Pancreas (tissue), 10 donors: ENCODE measurements at regions not wholly inside any gene's neighbourhood (a gene's known extent, or its start where the extent isn't known, plus 50 kb on each side); places are given as distances from the start of the nearest gene placed in this dataset.
"Not testable (repeated sequence)": the region's sequence is repeated elsewhere in the genome, so short reads cannot be mapped to it uniquely, and the experiment has no call there.

Experiments used
- ATAC-seq, 4 donors: fragments of 200-7000 bp; cut with Tn5 transposase; one replicate each; pipeline versions ENCODE4 v1.8.0 to v1.9.1; 2020; ENCODE audit warnings: mild to moderate bottlenecking in 4 of 4, moderate library complexity in 4 of 4
- DNase-seq, 6 donors: peaks; one replicate each; pipeline ENCODE4 v3.0.0-alpha.2; 2020
- FAIRE-seq: peaks from 2 replicates; lab custom pipeline; 2012; peaks lifted over from hg19 to GRCh38; lab: Jason Lieb, UNC
- H3K27ac ChIP-seq, 4 donors: fragments of 200-600 bp; sonication (generic); 1 replicate in 3 of 4; 2 replicates in 1 of 4; pipeline versions ENCODE4 v1.5.0 to v1.8.0; 2020
- H3K27me3 ChIP-seq, 4 donors: fragments of 200-600 bp; one replicate each; pipeline ENCODE4 v1.8.0; 2021
- H3K36me3 ChIP-seq, 3 donors: fragments of 200-600 bp; sonication (generic) in 1 of 3; one replicate each; pipeline versions ENCODE4 v1.5.0 to v1.8.0; 2020 to 2021
- H3K4me1 ChIP-seq, 3 donors: fragments of 200-600 bp; one replicate each; pipeline ENCODE4 v1.8.0; 2021
- H3K4me3 ChIP-seq, 4 donors: fragments of 200-600 bp; sonication (generic) in 2 of 4; one replicate each; pipeline versions ENCODE4 v1.5.0 to v1.8.0; 2020 to 2021
- H3K9me3 ChIP-seq, 4 donors: fragments of 200-600 bp; one replicate each; pipeline ENCODE4 v1.8.0; 2021
- CTCF ChIP-seq, 4 donors: fragments of 200-600 bp; sonication (generic) in 3 of 4; IDR thresholded peaks; one replicate each; pipeline versions ENCODE4 v1.5.0 to v1.8.0; 2021; ENCODE audit warnings: antibody characterized with exemption in 4 of 4
- WGBS, 2 donors: extraction: QIAGEN DNeasy Blood & Tissue Kit; methylation state at CpG; one replicate each; pipeline ENCODE4 v1.1.7; 2013; 5-methylcytosine and 5-hydroxymethylcytosine counted together
- intact Hi-C, 3 donors: fragments of 100-400 bp; cut with DNase I; formaldehyde crosslinking; loops; one replicate each; pipeline versions ENCODE4 v1.11.1 to v1.14.2; 2022
- donor health status: healthy with polysubstance abuse.
- donor health status: DM: no; HTN: no; CAD: no; lungs with moderate emphysema.
- donor health status: DM: no; HTN: no; CAD: no.
- donor health status: control.
- donor health status: control.
- donor health status: Bipolar disorder and iron deficiency.
- donor health status: DM: yes; HTN: yes; CAD: no.
- donor health status: DM: no; HTN: no; CAD: no.
- donor health status: DM: no; HTN: no; CAD: no.
- donor health status: DM: yes; HTN: yes; CAD: no.

DNA sequence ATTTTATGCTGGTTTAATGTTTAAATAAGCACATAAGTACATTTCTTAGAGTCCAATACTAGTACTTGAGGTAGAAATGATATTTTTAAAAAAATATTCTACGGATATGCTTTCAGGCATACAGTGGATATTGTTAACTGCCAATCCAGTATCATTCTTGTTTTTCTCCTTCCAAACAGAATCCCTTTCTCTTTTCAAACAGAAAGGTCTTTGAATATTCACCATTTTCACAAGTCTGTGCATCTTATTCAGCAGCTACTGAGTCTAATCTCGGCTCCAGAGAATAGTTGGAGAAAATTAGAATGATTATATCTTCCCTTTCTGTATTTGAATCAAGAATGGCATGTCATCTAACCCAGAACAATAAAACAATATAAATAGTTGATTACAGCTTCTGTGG is 174.5 kb downstream of the GOLGA6L6 start:
- no peak for FAIRE-seq
- 26 to 48% methylated on average over 2 of the region's 2 CpGs for WGBS, 2 donors

GRCh38 chr15:20363591-20363990 is 178.0 kb downstream of the GOLGA6L6 start:
- H3K27ac ChIP-seq, ATAC-seq, H3K9me3 ChIP-seq, intact Hi-C loops, H3K36me3 ChIP-seq, DNase-seq, H3K4me3 ChIP-seq, H3K4me1 ChIP-seq, FAIRE-seq: not testable (repeated sequence)
- WGBS, 2 donors: 44 to 62% methylated on average over 5 of the region's 5 CpGs
- H3K27me3 ChIP-seq: peaks cover 0 to 10% (median 0%) of the 10 kb centered on the region in 4 donors

More for the DNA sequence above, 174.5 kb downstream of the GOLGA6L6 start:
- no peaks in the 10 kb centered on the region for H3K36me3 ChIP-seq
- no peak for TF ChIP-seq CTCF (IDR thresholded peaks at IDR 0.05)
- intact Hi-C loops: no loop called here
- H3K27ac ChIP-seq: no peak overlapping the region
- ATAC-seq (no peak), DNase-seq (no peak)
- no peaks in the 10 kb centered on the region for H3K9me3 ChIP-seq
- no peak overlapping the region for H3K4me3 ChIP-seq
- peaks cover 0 to 10% (median 0%) of the 10 kb centered on the region in 4 donors for H3K27me3 ChIP-seq
- no peaks in the 10 kb centered on the region for H3K4me1 ChIP-seq

DNA sequence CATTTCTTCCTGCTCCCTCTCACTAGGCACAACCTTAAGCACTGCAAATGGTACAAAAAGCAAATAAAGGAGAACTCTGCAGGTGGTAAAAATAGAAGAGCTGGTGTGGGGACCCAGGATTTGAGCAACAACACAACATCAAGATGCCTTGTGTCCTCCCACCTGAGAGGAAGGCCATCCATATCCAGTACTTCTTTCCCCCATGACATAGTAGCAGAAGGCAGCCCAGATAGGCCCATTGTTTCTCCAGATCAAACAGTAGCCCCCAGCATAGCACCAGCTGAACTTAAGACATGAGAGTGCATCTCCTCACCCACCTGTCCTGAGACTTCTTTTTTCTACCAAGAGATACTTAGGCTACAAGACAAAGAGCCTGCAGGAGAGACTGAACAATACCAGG is 180.5 kb downstream of the GOLGA6L6 start:
- DNase-seq (no peak), FAIRE-seq (no peak), ATAC-seq (no peak)
- Histone ChIP-seq H3K27ac (no peak overlapping the region), H3K4me3 (no peak overlapping the region), H3K36me3 (no peaks in the 10 kb centered on the region), H3K9me3 (no peaks in the 10 kb centered on the region), H3K27me3 (peaks cover 0 to 5% (median 0%) of the 10 kb centered on the region in 4 donors), H3K4me1 (peaks cover 0 to 2% (median 0%) of the 10 kb centered on the region in 3 donors)
- intact Hi-C loops: no loop called here
- TF ChIP-seq CTCF (IDR thresholded peaks at IDR 0.05): no peak

- Histone ChIP-seq H3K27me3 (peaks cover 0 to 10% (median 0%) of the 10 kb centered on the region in 4 donors), H3K4me1 (peaks cover 0 to 2% (median 0%) of the 10 kb centered on the region in 3 donors), H3K36me3 (no peaks in the 10 kb centered on the region), H3K27ac (no peak overlapping the region), H3K9me3 (no peaks in the 10 kb centered on the region), H3K4me3 (no peak overlapping the region)
- intact Hi-C loops: no loop called here
- no peak for ATAC-seq
- DNase-seq: no peak
- no peak for TF ChIP-seq CTCF (IDR thresholded peaks at IDR 0.05)
- 58 to 70% methylated on average over 17 of the region's 17 CpGs for WGBS, 2 donors
- FAIRE-seq: no peak
Measured at GRCh38 chr15:20358779-20359414, 182.7 kb downstream of the GOLGA6L6 start.

DNA sequence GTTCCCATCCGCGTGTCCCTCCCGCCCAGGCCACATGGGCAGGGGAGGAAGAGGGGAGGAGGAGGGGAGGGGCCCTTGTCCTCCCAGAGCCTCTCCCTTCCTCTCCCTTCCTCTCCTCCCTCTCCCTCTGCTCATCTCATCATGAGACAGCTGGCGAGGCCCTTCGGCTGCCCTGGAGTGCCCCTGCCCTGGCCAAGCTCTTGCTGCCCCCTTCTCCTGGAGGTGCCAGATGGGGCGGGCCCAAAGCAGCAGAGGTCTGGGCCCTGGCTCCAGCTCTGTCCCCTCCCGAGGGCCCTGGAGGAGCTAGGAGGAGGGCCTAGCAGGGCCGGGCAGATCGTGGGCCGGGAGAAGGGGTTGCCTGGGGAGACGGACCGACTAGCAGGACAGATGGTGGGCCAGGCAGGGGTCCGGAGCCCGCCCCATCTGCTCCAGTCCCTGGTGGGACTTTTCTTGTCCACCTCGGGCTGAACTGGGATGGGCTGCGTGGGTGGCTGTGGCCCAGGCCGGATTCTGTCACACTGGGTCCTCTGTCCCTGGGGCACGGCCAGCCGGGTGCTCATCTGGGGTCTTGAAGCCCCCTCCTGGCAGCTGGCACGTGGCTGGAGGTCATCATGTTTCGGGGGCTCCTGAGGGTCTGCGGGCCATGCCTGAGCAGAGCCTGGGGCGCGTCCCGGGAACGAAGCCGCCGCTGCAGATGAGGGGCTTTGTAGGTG is 183.4 kb downstream of the GOLGA6L6 start:
- Histone ChIP-seq H3K9me3 (no peaks in the 10 kb centered on the region), H3K27ac (no peak overlapping the region), H3K4me3 (no peak overlapping the region), H3K4me1 (peaks cover 0 to 2% (median 0%) of the 10 kb centered on the region in 3 donors), H3K27me3 (peaks cover 0 to 10% (median 0%) of the 10 kb centered on the region in 4 donors), H3K36me3 (no peaks in the 10 kb centered on the region)
- ATAC-seq: peak in 2 of 4 donors; percentile 5 to 13
- FAIRE-seq: no peak
- intact Hi-C loops: no loop called here
- WGBS, 2 donors: 63 to 73% methylated on average over 28 of the region's 28 CpGs
- no peak for TF ChIP-seq CTCF (IDR thresholded peaks at IDR 0.05)
- peak in 4 of 6 donors; percentile 18 to 93 (median 51) for DNase-seq
